ENCODE measurements at regions not wholly inside any gene's neighbourhood (a gene's known extent, or its start where the extent isn't known, plus 50 kb on each side); places are given as distances from the start of the nearest gene placed in this dataset.

GRCh38 chr13:37925878-37926473, 56.4 kb upstream of the TRPC4 start:
- ChIA-PET CTCF (interaction anchor here (1.8 kb wide), 1 partner anchor 55 kb away, joined by 4 read pairs; no protein-coding TSS in a partner anchor), POLR2A (no interaction called here)
- H3K4me3 ChIP-seq (ENCODE audit: low read depth, low read length) = no peak overlapping the region
- no peak for DNase-seq (ENCODE audit: low read depth)
- no peaks in the 10 kb centered on the region for H3K36me3 ChIP-seq (ENCODE audit: control insufficient read depth, insufficient read depth, low read length)
- no peak for TF ChIP-seq CTCF (IDR thresholded peaks at IDR 0.05; ENCODE audit: insufficient read depth, low read depth, low read length)
- no peaks in the 10 kb centered on the region for H3K27me3 ChIP-seq (ENCODE audit: control insufficient read depth, insufficient read depth, low read length)

- Histone ChIP-seq H3K4me3 (ENCODE audit: low read depth, low read length) (no peak overlapping the region), H3K27me3 (ENCODE audit: control insufficient read depth, insufficient read depth, low read length) (no peaks in the 10 kb centered on the region), H3K36me3 (ENCODE audit: control insufficient read depth, insufficient read depth, low read length) (no peaks in the 10 kb centered on the region)
- DNase-seq (ENCODE audit: low read depth) = no peak
- no peak for TF ChIP-seq CTCF (IDR thresholded peaks at IDR 0.05; ENCODE audit: insufficient read depth, low read depth, low read length)
- ChIA-PET CTCF (no interaction called here), POLR2A (no interaction called here)
Observed at GRCh38 chr13:37923236-37923635, 53.7 kb upstream of the TRPC4 start.

GRCh38 chr13:37919329-37919880, 49.8 kb upstream of the TRPC4 start:
- no peaks in the 10 kb centered on the region for H3K36me3 ChIP-seq (ENCODE audit: control insufficient read depth, insufficient read depth, low read length)
- TF ChIP-seq CTCF (IDR thresholded peaks at IDR 0.05; ENCODE audit: insufficient read depth, low read depth, low read length) = no peak
- no peak for DNase-seq (ENCODE audit: low read depth)
- no peak overlapping the region for H3K4me3 ChIP-seq (ENCODE audit: low read depth, low read length)
- CTCF ChIA-PET = interaction anchor here (1.5 kb wide), 1 partner anchor 10 kb away, joined by 3 read pairs; no protein-coding TSS in a partner anchor
- POLR2A ChIA-PET = no interaction called here
- H3K27me3 ChIP-seq (ENCODE audit: control insufficient read depth, insufficient read depth, low read length) = no peaks in the 10 kb centered on the region

Measured in BJ (cell line).